ENCODE measurements at regions not wholly inside any gene's neighbourhood (a gene's known extent, or its start where the extent isn't known, plus 50 kb on each side); places are given as distances from the start of the nearest gene placed in this dataset.

GRCh38 chr6:91633374-91634111, 1046.7 kb upstream of the MAP3K7 start:
- no peak for DNase-seq (ENCODE audit: low read depth)

GRCh38 chr6:91632308-91632707, 1045.4 kb upstream of the MAP3K7 start:
- DNase-seq (ENCODE audit: low read depth) = no peak
- no peak overlapping the region for H3K4me3 ChIP-seq (ENCODE audit: low read depth, low read length)

More at GRCh38 chr6:91633374-91634111, 1046.7 kb upstream of the MAP3K7 start:
- no peak for TF ChIP-seq POLR2A (IDR thresholded peaks at IDR 0.05; ENCODE audit: extremely low read depth, insufficient read length)
- no peak for TF ChIP-seq MAX (IDR thresholded peaks at IDR 0.05; ENCODE audit: low read depth, low read length)
- no peak for TF ChIP-seq MYC (IDR thresholded peaks at IDR 0.05; ENCODE audit: low read depth, low read length)
- TF ChIP-seq CTCF (IDR thresholded peaks at IDR 0.05; ENCODE audit: low read depth, low read length) = no peak
- H3K4me3 ChIP-seq (ENCODE audit: low read depth, low read length) = no peak overlapping the region

GRCh38 chr6:91631227-91631626, 1044.4 kb upstream of the MAP3K7 start:
- no peak for DNase-seq (ENCODE audit: low read depth)
- TF ChIP-seq MAX (IDR thresholded peaks at IDR 0.05; ENCODE audit: low read depth, low read length) (no peak), MYC (IDR thresholded peaks at IDR 0.05; ENCODE audit: low read depth, low read length) (no peak), CTCF (IDR thresholded peaks at IDR 0.05; ENCODE audit: low read depth, low read length) (no peak), POLR2A (IDR thresholded peaks at IDR 0.05; ENCODE audit: extremely low read depth, insufficient read length) (no peak)
- H3K4me3 ChIP-seq (ENCODE audit: low read depth, low read length) = no peak overlapping the region

More at GRCh38 chr6:91632308-91632707, 1045.4 kb upstream of the MAP3K7 start:
- TF ChIP-seq POLR2A (IDR thresholded peaks at IDR 0.05; ENCODE audit: extremely low read depth, insufficient read length) (no peak), CTCF (IDR thresholded peaks at IDR 0.05; ENCODE audit: low read depth, low read length) (no peak), MAX (IDR thresholded peaks at IDR 0.05; ENCODE audit: low read depth, low read length) (no peak), MYC (IDR thresholded peaks at IDR 0.05; ENCODE audit: low read depth, low read length) (no peak)

- DNase-seq (ENCODE audit: low read depth) = no peak
- no peak for TF ChIP-seq CTCF (IDR thresholded peaks at IDR 0.05; ENCODE audit: low read depth, low read length)
- TF ChIP-seq MAX (IDR thresholded peaks at IDR 0.05; ENCODE audit: low read depth, low read length) = no peak
- no peak for TF ChIP-seq POLR2A (IDR thresholded peaks at IDR 0.05; ENCODE audit: extremely low read depth, insufficient read length)
- TF ChIP-seq MYC (IDR thresholded peaks at IDR 0.05; ENCODE audit: low read depth, low read length) = no peak
- no peak overlapping the region for H3K4me3 ChIP-seq (ENCODE audit: low read depth, low read length)
Measured at GRCh38 chr6:91626911-91627310, 1040.0 kb upstream of the MAP3K7 start.

GRCh38 chr6:91613481-91613880, 1026.6 kb upstream of the MAP3K7 start:
- no peak overlapping the region for H3K4me3 ChIP-seq (ENCODE audit: low read depth, low read length)
- DNase-seq (ENCODE audit: low read depth) = no peak
- TF ChIP-seq CTCF (IDR thresholded peaks at IDR 0.05; ENCODE audit: low read depth, low read length) (no peak), POLR2A (IDR thresholded peaks at IDR 0.05; ENCODE audit: extremely low read depth, insufficient read length) (no peak), MYC (IDR thresholded peaks at IDR 0.05; ENCODE audit: low read depth, low read length) (no peak), MAX (IDR thresholded peaks at IDR 0.05; ENCODE audit: low read depth, low read length) (no peak)
